ENCODE measurements at regions not wholly inside any gene's neighbourhood (a gene's known extent, or its start where the extent isn't known, plus 50 kb on each side); places are given as distances from the start of the nearest gene placed in this dataset.

- Histone ChIP-seq H3K79me2 (ENCODE audit: control insufficient read depth, insufficient read depth, low read length) (no peaks in the 10 kb centered on the region), H3K4me1 (ENCODE audit: control insufficient read depth, extremely low read depth, insufficient read depth, low read length) (no peaks in the 10 kb centered on the region), H3K4me3 (replicated peaks in 1 of 4; ENCODE audit: control extremely low read depth in 1 of 4, insufficient read depth in 1 of 4, low read depth in 3 of 4, low read length in 4 of 4) (no peak overlapping the region), H3K36me3 (ENCODE audit: control insufficient read depth, insufficient read depth, low read length) (no peaks in the 10 kb centered on the region), H3K27ac (ENCODE audit: insufficient read depth, low read length) (no peak overlapping the region), H3K27me3 (ENCODE audit: control insufficient read depth, insufficient read depth, low read length) (no peaks in the 10 kb centered on the region), H2AFZ (ENCODE audit: low read length) (no peak overlapping the region), H4K20me1 (ENCODE audit: control insufficient read depth, extremely low read depth, insufficient read depth, low read length) (no peaks in the 10 kb centered on the region), H3K9me3 (ENCODE audit: control insufficient read depth, insufficient read depth, low read depth, low read length) (no peaks in the 10 kb centered on the region), H3K4me2 (ENCODE audit: extremely low read depth, insufficient read depth, low read length) (no peak overlapping the region), H3K9ac (ENCODE audit: insufficient read depth, low read length) (no peak overlapping the region)
- TF ChIP-seq CTCF (conservative IDR thresholded peaks at IDR 0.05 in 1 of 2, IDR thresholded peaks at IDR 0.05 in 1 of 2; ENCODE audit: low read depth in 1 of 2, low read length in 2 of 2) (no peak), EZH2 (IDR thresholded peaks at IDR 0.05; ENCODE audit: low read length, missing control alignments) (no peak)
- DNase-seq (ENCODE audit: low read depth in 2 of 2) = no peak
Measured at GRCh38 chr20:22928679-22929078, 106.4 kb upstream of the SSTR4 start.

- Histone ChIP-seq H4K20me1 (ENCODE audit: control insufficient read depth, extremely low read depth, insufficient read depth, low read length) (no peaks in the 10 kb centered on the region), H3K4me2 (ENCODE audit: extremely low read depth, insufficient read depth, low read length) (no peak overlapping the region), H3K4me3 (replicated peaks in 1 of 4; ENCODE audit: control extremely low read depth in 1 of 4, insufficient read depth in 1 of 4, low read depth in 3 of 4, low read length in 4 of 4) (no peak overlapping the region), H3K27me3 (ENCODE audit: control insufficient read depth, insufficient read depth, low read length) (no peaks in the 10 kb centered on the region), H3K27ac (ENCODE audit: insufficient read depth, low read length) (no peak overlapping the region), H2AFZ (ENCODE audit: low read length) (no peak overlapping the region), H3K9me3 (ENCODE audit: control insufficient read depth, insufficient read depth, low read depth, low read length) (no peaks in the 10 kb centered on the region), H3K9ac (ENCODE audit: insufficient read depth, low read length) (no peak overlapping the region), H3K4me1 (ENCODE audit: control insufficient read depth, extremely low read depth, insufficient read depth, low read length) (no peaks in the 10 kb centered on the region), H3K36me3 (ENCODE audit: control insufficient read depth, insufficient read depth, low read length) (no peaks in the 10 kb centered on the region), H3K79me2 (ENCODE audit: control insufficient read depth, insufficient read depth, low read length) (no peaks in the 10 kb centered on the region)
- DNase-seq (ENCODE audit: low read depth in 2 of 2) = no peak
- TF ChIP-seq CTCF (conservative IDR thresholded peaks at IDR 0.05 in 1 of 2, IDR thresholded peaks at IDR 0.05 in 1 of 2; ENCODE audit: low read depth in 1 of 2, low read length in 2 of 2) (no peak), EZH2 (IDR thresholded peaks at IDR 0.05; ENCODE audit: low read length, missing control alignments) (no peak)
Measured at GRCh38 chr20:22929661-22930060, 105.5 kb upstream of the SSTR4 start.

- no peaks in the 10 kb centered on the region for H3K9me3 ChIP-seq (ENCODE audit: control insufficient read depth, insufficient read depth, low read depth, low read length)
- H2AFZ ChIP-seq (ENCODE audit: low read length) = no peak overlapping the region
- H3K79me2 ChIP-seq (ENCODE audit: control insufficient read depth, insufficient read depth, low read length) = no peaks in the 10 kb centered on the region
- no peaks in the 10 kb centered on the region for H4K20me1 ChIP-seq (ENCODE audit: control insufficient read depth, extremely low read depth, insufficient read depth, low read length)
- TF ChIP-seq EZH2 (IDR thresholded peaks at IDR 0.05; ENCODE audit: low read length, missing control alignments) = no peak
- TF ChIP-seq CTCF (conservative IDR thresholded peaks at IDR 0.05 in 1 of 2, IDR thresholded peaks at IDR 0.05 in 1 of 2; ENCODE audit: low read depth in 1 of 2, low read length in 2 of 2) = no peak
- no peak for DNase-seq (ENCODE audit: low read depth in 2 of 2)
- H3K27ac ChIP-seq (ENCODE audit: insufficient read depth, low read length) = no peak overlapping the region
- H3K4me1 ChIP-seq (ENCODE audit: control insufficient read depth, extremely low read depth, insufficient read depth, low read length) = no peaks in the 10 kb centered on the region
- H3K27me3 ChIP-seq (ENCODE audit: control insufficient read depth, insufficient read depth, low read length) = no peaks in the 10 kb centered on the region
- no peak overlapping the region for H3K4me3 ChIP-seq (replicated peaks in 1 of 4; ENCODE audit: control extremely low read depth in 1 of 4, insufficient read depth in 1 of 4, low read depth in 3 of 4, low read length in 4 of 4)
- H3K36me3 ChIP-seq (ENCODE audit: control insufficient read depth, insufficient read depth, low read length) = no peaks in the 10 kb centered on the region
- H3K4me2 ChIP-seq (ENCODE audit: extremely low read depth, insufficient read depth, low read length) = no peak overlapping the region
- H3K9ac ChIP-seq (ENCODE audit: insufficient read depth, low read length) = no peak overlapping the region
Measured at GRCh38 chr20:22931653-22932608, 103.2 kb upstream of the SSTR4 start.
